ENCODE measurements at regions not wholly inside any gene's neighbourhood (a gene's known extent, or its start where the extent isn't known, plus 50 kb on each side); places are given as distances from the start of the nearest gene placed in this dataset.

DNA sequence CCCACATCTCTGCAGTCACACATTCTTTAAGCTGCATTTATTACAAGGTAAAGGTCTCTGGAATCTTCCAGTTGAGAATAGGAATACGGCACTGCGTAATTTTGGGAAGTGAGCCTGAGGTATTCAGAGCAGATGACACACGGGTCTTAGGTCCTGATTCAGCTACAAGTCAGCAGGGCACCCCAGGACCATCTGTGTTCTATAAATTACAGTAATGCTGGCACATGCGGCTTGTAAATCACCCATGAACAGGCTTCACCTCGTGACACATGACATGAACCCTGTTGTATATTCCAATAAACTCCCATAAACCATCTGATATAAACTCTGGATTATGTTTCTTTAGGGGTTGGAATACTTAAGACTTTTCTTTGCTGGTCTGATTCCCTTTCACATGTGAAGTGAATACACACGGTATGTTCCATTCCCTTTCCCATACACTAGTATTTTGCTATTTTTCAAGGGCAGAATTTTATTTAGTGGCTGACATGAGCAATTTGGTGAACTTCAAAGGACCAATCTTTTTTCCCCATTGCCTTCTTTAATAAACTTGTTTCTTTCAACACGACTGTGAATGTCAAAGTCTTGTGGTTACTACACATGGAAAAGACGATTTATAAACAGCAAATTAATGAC lies 298.6 kb downstream of the MEIS1 start:
- intact Hi-C loops (cut with micrococcal nuclease), result no loop called here
- no peaks in the 10 kb centered on the region for H3K9me1 ChIP-seq (replicated peaks; ENCODE audit: control insufficient read depth, extremely low read depth, insufficient read depth, low read length)
- H3K4me3 ChIP-seq (replicated peaks in 1 of 3; ENCODE audit: insufficient read depth in 1 of 3, low read depth in 1 of 3, low read length in 3 of 3), result no peak overlapping the region
- no peak for TF ChIP-seq GATA2 (IDR thresholded peaks at IDR 0.05; ENCODE audit: insufficient read depth, insufficient read length, low read depth, low read length)
- H3K4me2 ChIP-seq (ENCODE audit: insufficient read depth, low read length), result no peak overlapping the region
- POLR2A ChIA-PET, result no interaction called here
- no peaks in the 10 kb centered on the region for H3K36me3 ChIP-seq (ENCODE audit: control insufficient read depth in 2 of 2, extremely low read depth in 1 of 2, insufficient read depth in 2 of 2, low read length in 2 of 2)
- H3K9ac ChIP-seq (replicated peaks; ENCODE audit: extremely low read depth, insufficient read depth, low read length), result no peak overlapping the region
- DNase-seq (ENCODE audit: low read depth, low spot score) (no peak), FAIRE-seq (no peak)
- dilution Hi-C loops (cut with MboI; ENCODE audit: extremely low pct_ligation_motif_present, low sequenced_read_pairs), result no loop called here
- H3K27ac ChIP-seq (ENCODE audit: insufficient read depth, low read depth, low read length), result no peak overlapping the region
- no peaks in the 10 kb centered on the region for H4K20me1 ChIP-seq (replicated peaks; ENCODE audit: control insufficient read depth, extremely low read depth, insufficient read depth, low read length)
- H3K27me3 ChIP-seq (ENCODE audit: control insufficient read depth in 2 of 2, insufficient read depth in 2 of 2, low read length in 2 of 2), result no peaks in the 10 kb centered on the region
- CTCF ChIA-PET, result no interaction called here
- no peaks in the 10 kb centered on the region for H3K9me3 ChIP-seq (replicated peaks; ENCODE audit: control insufficient read depth, insufficient read depth, low read length)
- H3K79me2 ChIP-seq (ENCODE audit: control insufficient read depth, insufficient read depth, low read length), result no peaks in the 10 kb centered on the region
- H2AFZ ChIP-seq (ENCODE audit: low read depth, low read length), result no peak overlapping the region
- H3K4me1 ChIP-seq (ENCODE audit: control insufficient read depth, extremely low read depth, insufficient read depth, low read length), result no peaks in the 10 kb centered on the region
- no TSS peak for BruUV-seq (replicated peaks)

- intact Hi-C loops (cut with micrococcal nuclease) (no loop called here), dilution Hi-C loops (cut with MboI; ENCODE audit: extremely low pct_ligation_motif_present, low sequenced_read_pairs) (no loop called here)
- no peak overlapping the region for H3K9ac ChIP-seq (replicated peaks; ENCODE audit: extremely low read depth, insufficient read depth, low read length)
- DNase-seq (ENCODE audit: low read depth, low spot score) (no peak), FAIRE-seq (no peak)
- no peaks in the 10 kb centered on the region for H4K20me1 ChIP-seq (replicated peaks; ENCODE audit: control insufficient read depth, extremely low read depth, insufficient read depth, low read length)
- H3K4me3 ChIP-seq (replicated peaks in 1 of 3; ENCODE audit: insufficient read depth in 1 of 3, low read depth in 1 of 3, low read length in 3 of 3), result no peak overlapping the region
- H3K4me2 ChIP-seq (ENCODE audit: insufficient read depth, low read length), result no peak overlapping the region
- H3K9me3 ChIP-seq (replicated peaks; ENCODE audit: control insufficient read depth, insufficient read depth, low read length), result no peaks in the 10 kb centered on the region
- no peak overlapping the region for H3K27ac ChIP-seq (ENCODE audit: insufficient read depth, low read depth, low read length)
- no peaks in the 10 kb centered on the region for H3K36me3 ChIP-seq (ENCODE audit: control insufficient read depth in 2 of 2, extremely low read depth in 1 of 2, insufficient read depth in 2 of 2, low read length in 2 of 2)
- H3K9me1 ChIP-seq (replicated peaks; ENCODE audit: control insufficient read depth, extremely low read depth, insufficient read depth, low read length), result no peaks in the 10 kb centered on the region
- no peaks in the 10 kb centered on the region for H3K4me1 ChIP-seq (ENCODE audit: control insufficient read depth, extremely low read depth, insufficient read depth, low read length)
- H3K79me2 ChIP-seq (ENCODE audit: control insufficient read depth, insufficient read depth, low read length), result no peaks in the 10 kb centered on the region
- POLR2A ChIA-PET, result no interaction called here
- H2AFZ ChIP-seq (ENCODE audit: low read depth, low read length), result no peak overlapping the region
- TF ChIP-seq MYC (IDR thresholded peaks at IDR 0.05; ENCODE audit: low read depth, low read length) (no peak), GATA2 (IDR thresholded peaks at IDR 0.05; ENCODE audit: insufficient read depth, insufficient read length, low read depth, low read length) (no peak), EZH2 (IDR thresholded peaks at IDR 0.05; ENCODE audit: borderline replicate concordance, low read depth, low read length, severe bottlenecking) (no peak), POLR2A (IDR thresholded peaks at IDR 0.05; ENCODE audit: low read depth, low read length) (no peak), FOS (IDR thresholded peaks at IDR 0.05; ENCODE audit: borderline replicate concordance, insufficient read depth, low read length) (no peak), CTCF (IDR thresholded peaks at IDR 0.05; ENCODE audit: extremely low read depth in 1 of 2, insufficient read depth in 1 of 2, low read depth in 1 of 2, low read length in 2 of 2) (no peak), JUN (IDR thresholded peaks at IDR 0.05; ENCODE audit: borderline replicate concordance, insufficient read depth, insufficient read length, low read depth) (no peak)
- TF ChIP-seq, protein P1, sequence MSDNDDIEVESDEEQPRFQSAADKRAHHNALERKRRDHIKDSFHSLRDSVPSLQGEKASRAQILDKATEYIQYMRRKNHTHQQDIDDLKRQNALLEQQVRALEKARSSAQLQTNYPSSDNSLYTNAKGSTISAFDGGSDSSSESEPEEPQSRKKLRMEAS (IDR thresholded peaks at IDR 0.05; ENCODE audit: insufficient read depth, insufficient read length), result no peak
- no peaks in the 10 kb centered on the region for H3K27me3 ChIP-seq (ENCODE audit: control insufficient read depth in 2 of 2, insufficient read depth in 2 of 2, low read length in 2 of 2)
- BruUV-seq (replicated peaks), result no TSS peak
- CTCF ChIA-PET, result no interaction called here
Measured at GRCh38 chr2:66748939-66749338, 314.0 kb downstream of the MEIS1 start.

Data from endothelial cell of umbilical vein (primary cell).